GM18873 (cell line): ENCODE measurements at regions not wholly inside any gene's neighbourhood (a gene's known extent, or its start where the extent isn't known, plus 50 kb on each side); places are given as distances from the start of the nearest gene placed in this dataset.
"Not testable (repeated sequence)": the region's sequence is repeated elsewhere in the genome, so short reads cannot be mapped to it uniquely, and the experiment has no call there.

ENCODE experiments used
- ATAC-seq: cut with Tn5 transposase; IDR thresholded peaks from one replicate; pipeline ENCODE4 v1.9.1; 2021; ENCODE audit warnings: mild to moderate bottlenecking, moderate library complexity, moderate number of reproducible peaks; ENCODE audit not compliant: unreplicated experiment, low FRiP score

- not testable (repeated sequence) for ATAC-seq
Observed at GRCh38 chr2:212875950-212876349, 275.5 kb downstream of the IKZF2 start.

DNA sequence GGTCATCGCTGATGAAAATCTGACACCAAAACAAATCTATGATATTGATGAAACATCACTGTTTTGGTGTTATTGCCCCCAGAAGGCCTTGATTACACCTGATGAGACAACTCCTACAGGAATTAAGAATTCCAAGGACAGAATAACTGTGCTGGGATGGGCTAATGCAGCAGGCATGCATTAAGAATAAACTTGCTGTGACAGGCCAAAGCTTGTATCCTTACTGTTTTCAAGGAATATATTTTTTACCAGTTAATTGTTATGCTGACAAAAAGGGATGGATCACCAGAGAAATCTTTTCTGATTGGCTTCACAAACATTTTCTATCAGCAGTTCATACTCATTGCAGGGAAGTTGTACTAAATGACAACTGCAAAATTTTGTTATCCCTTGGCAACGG lies 278.2 kb downstream of the IKZF2 start:
- no peak for ATAC-seq

DNA sequence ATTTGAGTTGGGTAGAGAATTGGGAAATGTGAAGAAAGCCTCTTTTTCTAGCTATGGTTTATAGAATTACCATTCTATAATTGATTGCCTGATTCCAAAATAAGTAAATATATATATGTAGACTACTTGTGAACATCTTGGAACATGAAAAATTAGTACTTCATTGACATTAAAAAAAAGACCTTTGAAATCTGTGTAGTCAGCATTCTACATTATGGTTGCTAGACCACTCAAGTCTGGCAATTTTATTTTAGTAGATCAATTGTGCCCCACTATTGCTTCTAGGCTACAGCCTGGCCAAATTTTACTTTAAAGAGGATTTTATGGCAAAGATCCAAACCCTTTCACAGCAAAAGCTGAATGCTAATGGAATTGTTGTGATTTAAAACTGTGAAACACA lies 279.8 kb downstream of the IKZF2 start:
- no peak for ATAC-seq

DNA sequence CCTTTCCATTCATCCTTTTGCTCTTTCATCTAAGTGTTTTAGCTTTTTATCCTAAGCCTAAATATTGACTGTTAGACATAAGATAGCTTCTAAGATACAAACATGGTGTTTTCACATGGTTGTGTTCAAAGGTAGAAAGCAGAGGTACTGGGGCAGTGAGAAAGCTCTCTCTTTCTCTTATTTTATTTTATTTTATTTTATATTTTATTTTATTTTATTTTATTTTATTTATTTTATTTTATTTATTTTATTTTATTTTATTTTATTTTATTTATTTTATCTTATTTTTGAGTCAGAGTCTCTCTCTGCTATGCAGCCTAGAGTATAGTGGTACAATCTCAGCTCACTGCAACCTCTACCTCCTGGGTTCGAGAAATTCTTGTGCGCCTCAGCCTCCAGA lies 287.2 kb downstream of the IKZF2 start:
- ATAC-seq, result no peak

DNA sequence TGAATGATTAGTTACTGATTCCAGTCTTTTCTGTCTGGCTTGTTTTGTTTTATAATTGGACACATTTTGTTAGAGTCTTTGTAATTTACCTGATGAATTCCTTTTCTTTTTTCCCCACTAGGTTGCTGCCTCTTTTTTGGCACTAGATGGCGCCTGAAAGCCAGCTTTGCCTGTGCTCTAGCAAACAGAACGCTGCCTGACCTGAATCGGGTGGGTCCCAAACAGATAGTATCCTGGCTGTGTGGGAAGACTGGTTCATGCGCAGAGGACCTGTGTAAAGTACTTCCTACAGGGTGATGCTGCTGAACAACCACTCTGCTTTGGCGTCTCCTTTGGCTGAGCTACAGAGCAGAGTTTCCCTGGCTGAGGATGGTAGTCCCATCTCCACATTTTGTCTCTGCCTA lies 288.2 kb downstream of the IKZF2 start:
- ATAC-seq, result no peak

- ATAC-seq, result no peak
Observed at GRCh38 chr2:212858496-212858895, 292.9 kb downstream of the IKZF2 start.

- ATAC-seq, result no peak
Observed at GRCh38 chr2:212854771-212855170, 296.6 kb downstream of the IKZF2 start.

DNA sequence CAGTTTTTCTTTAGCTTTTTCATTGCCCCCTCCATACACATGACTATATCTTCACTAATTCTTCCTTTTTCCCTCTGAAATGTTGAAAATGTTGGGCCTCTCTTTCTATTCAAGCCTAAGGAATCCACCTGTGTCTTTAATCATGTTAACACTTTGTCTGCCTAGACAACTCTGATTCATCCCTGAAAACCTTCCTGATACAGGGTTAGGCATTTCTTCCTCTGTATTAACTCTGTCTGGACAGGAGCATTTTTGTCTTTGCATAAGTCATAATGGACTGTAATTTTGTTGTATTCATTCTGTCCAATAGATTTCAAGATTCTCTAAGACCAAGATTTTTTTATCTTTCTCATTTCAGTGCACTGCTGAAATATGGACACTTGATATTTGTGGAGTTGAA lies 297.3 kb downstream of the IKZF2 start:
- no peak for ATAC-seq

GRCh38 chr2:212845941-212846340 lies 305.5 kb downstream of the IKZF2 start:
- ATAC-seq, result no peak

GRCh38 chr2:212843409-212844199 lies 305.0 kb upstream of the ERBB4 start:
- no peak for ATAC-seq

DNA sequence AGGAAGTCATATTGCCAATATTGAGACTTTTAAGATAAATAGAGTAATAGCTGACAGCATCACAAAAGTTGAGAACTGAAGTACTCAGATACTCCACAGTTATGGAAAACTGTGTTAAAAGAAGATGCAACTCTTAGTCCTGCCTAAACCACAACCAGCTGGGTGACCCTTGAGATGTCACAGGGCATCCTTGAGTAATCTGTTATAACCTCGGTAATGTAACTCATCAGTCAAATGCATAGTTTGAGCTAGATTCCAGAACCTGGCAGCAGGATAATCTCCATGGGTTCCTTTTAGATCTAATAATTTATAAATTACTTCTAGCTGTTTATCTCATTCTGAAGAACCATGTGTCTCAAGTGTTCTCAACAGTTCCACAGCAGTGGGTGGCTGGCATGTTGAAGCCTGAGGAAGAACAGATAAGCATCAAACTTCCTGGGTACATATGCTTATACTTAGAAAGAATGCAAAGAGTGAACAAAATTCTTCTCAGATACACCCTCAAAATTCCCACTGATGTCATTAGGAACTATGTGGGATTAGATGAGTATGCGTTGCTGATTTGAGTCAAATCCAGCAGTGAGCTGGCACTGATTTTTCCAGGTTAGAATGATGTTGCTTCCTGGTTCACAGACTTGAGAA lies 304.1 kb upstream of the ERBB4 start:
- ATAC-seq, result no peak

GRCh38 chr2:212841460-212841859 lies 302.9 kb upstream of the ERBB4 start:
- ATAC-seq, result no peak

- no peak for ATAC-seq
Observed at GRCh38 chr2:212832211-212833195, 293.9 kb upstream of the ERBB4 start.

- ATAC-seq, result no peak
Observed at GRCh38 chr2:212831671-212832199, 293.1 kb upstream of the ERBB4 start.

DNA sequence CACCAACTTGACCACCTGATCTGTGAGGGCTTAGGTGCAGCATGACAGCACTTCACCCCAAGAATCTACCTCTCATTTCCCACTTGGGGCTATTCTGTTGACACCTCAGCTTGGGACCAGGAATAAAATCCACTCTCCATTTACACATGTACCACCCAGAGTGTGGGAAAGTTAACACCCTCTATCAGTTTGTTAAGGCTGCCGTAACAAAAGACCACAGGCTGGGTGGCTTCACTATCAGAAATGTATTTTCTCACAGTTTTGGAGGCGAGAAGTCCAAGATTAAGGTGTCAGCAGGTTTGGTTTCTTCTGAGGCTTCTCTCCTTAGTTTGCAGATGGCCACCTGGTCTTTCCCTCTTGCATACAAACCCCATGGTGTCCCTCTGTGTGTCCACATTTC lies 277.7 kb upstream of the ERBB4 start:
- no peak for ATAC-seq

GRCh38 chr2:212815453-212815852 lies 276.9 kb upstream of the ERBB4 start:
- no peak for ATAC-seq

GRCh38 chr2:212814941-212815340 lies 276.3 kb upstream of the ERBB4 start:
- no peak for ATAC-seq

- ATAC-seq, result no peak
Observed at GRCh38 chr2:212811921-212812320, 273.3 kb upstream of the ERBB4 start.

GRCh38 chr2:212811036-212811805 lies 272.6 kb upstream of the ERBB4 start:
- no peak for ATAC-seq
